ENCODE measurements at regions not wholly inside any gene's neighbourhood (a gene's known extent, or its start where the extent isn't known, plus 50 kb on each side); places are given as distances from the start of the nearest gene placed in this dataset.

- DNase-seq (ENCODE audit: low spot score), result no peak
Observed at GRCh38 chr12:39240587-39240986, 202.3 kb downstream of the KIF21A start.

GRCh38 chr12:39239490-39240486 is 203.1 kb downstream of the KIF21A start:
- no peak for DNase-seq (ENCODE audit: low spot score)

- DNase-seq (ENCODE audit: low spot score), result no peak
Observed at GRCh38 chr12:39237004-39237403, 205.9 kb downstream of the KIF21A start.

GRCh38 chr12:39235990-39236767 is 206.7 kb downstream of the KIF21A start:
- DNase-seq (ENCODE audit: low spot score), result no peak

- no peak for DNase-seq (ENCODE audit: low spot score)
Observed at GRCh38 chr12:39230086-39230485, 212.8 kb downstream of the KIF21A start.

- no peak for DNase-seq (ENCODE audit: low spot score)
Observed at GRCh38 chr12:39227218-39227617, 215.7 kb downstream of the KIF21A start.

- DNase-seq (ENCODE audit: low spot score), result no peak
Observed at GRCh38 chr12:39224971-39225370, 217.9 kb downstream of the KIF21A start.

- no peak for DNase-seq (ENCODE audit: low spot score)
Observed at GRCh38 chr12:39205969-39206368, 237.0 kb downstream of the KIF21A start.

- DNase-seq (ENCODE audit: low spot score), result no peak
Observed at GRCh38 chr12:39199351-39199750, 243.6 kb downstream of the KIF21A start.

- no peak for DNase-seq (ENCODE audit: low spot score)
Observed at GRCh38 chr12:39188689-39189088, 254.2 kb downstream of the KIF21A start.

GRCh38 chr12:39186744-39187143 is 256.2 kb downstream of the KIF21A start:
- DNase-seq (ENCODE audit: low spot score), result no peak

GRCh38 chr12:39178837-39179236 is 264.1 kb downstream of the KIF21A start:
- no peak for DNase-seq (ENCODE audit: low spot score)

- no peak for DNase-seq (ENCODE audit: low spot score)
Observed at GRCh38 chr12:39176356-39176755, 266.6 kb downstream of the KIF21A start.

GRCh38 chr12:39173726-39174125 is 268.3 kb upstream of the CPNE8 start:
- no peak for DNase-seq (ENCODE audit: low spot score)

GRCh38 chr12:39165338-39165737 is 259.9 kb upstream of the CPNE8 start:
- no peak for DNase-seq (ENCODE audit: low spot score)

GRCh38 chr12:39161465-39162085 is 256.2 kb upstream of the CPNE8 start:
- no peak for DNase-seq (ENCODE audit: low spot score)

GRCh38 chr12:39157696-39158342 is 252.4 kb upstream of the CPNE8 start:
- DNase-seq (ENCODE audit: low spot score), result no peak

- no peak for DNase-seq (ENCODE audit: low spot score)
Observed at GRCh38 chr12:39145175-39145999, 240.0 kb upstream of the CPNE8 start.

GRCh38 chr12:39144613-39145061 is 239.2 kb upstream of the CPNE8 start:
- no peak for DNase-seq (ENCODE audit: low spot score)

- DNase-seq (ENCODE audit: low spot score), result no peak
Observed at GRCh38 chr12:39138268-39138667, 232.9 kb upstream of the CPNE8 start.

GRCh38 chr12:39127401-39127800 is 222.0 kb upstream of the CPNE8 start:
- DNase-seq (ENCODE audit: low spot score), result peak; percentile 26
